Endodermal cell (in vitro differentiated cells): ENCODE measurements at regions not wholly inside any gene's neighbourhood (a gene's known extent, or its start where the extent isn't known, plus 50 kb on each side); places are given as distances from the start of the nearest gene placed in this dataset.
"Not testable (repeated sequence)": the region's sequence is repeated elsewhere in the genome, so short reads cannot be mapped to it uniquely, and the experiment has no call there.

Experiments
- DNase-seq: peaks from one replicate; pipeline ENCODE4 v3.0.0-alpha.2; 2017
- H3K27ac ChIP-seq: 2 replicates; pipeline ENCODE4 v1.5.1; 2013; ENCODE audit warnings: mild to moderate bottlenecking, low read depth, low read length, moderate library complexity
- H3K27me3 ChIP-seq: 2 replicates; pipeline ENCODE4 v1.6.1; 2013; ENCODE audit warnings: mild to moderate bottlenecking, low read length, moderate library complexity; ENCODE audit not compliant: insufficient read depth, control insufficient read depth, poor library complexity, severe bottlenecking
- H3K36me3 ChIP-seq: 2 replicates; pipeline ENCODE4 v1.7.0; 2013; ENCODE audit warnings: mild to moderate bottlenecking, low read length, moderate library complexity; ENCODE audit not compliant: control insufficient read depth, insufficient read depth
- H3K4me1 ChIP-seq: one replicate; pipeline ENCODE4 v1.7.0; 2013; ENCODE audit warnings: low read length; ENCODE audit not compliant: control insufficient read depth, insufficient read depth
- H3K4me3 ChIP-seq: 2 replicates; pipeline ENCODE4 v1.5.1; 2013; ENCODE audit warnings: mild to moderate bottlenecking, low read length, moderate library complexity
- H3K9ac ChIP-seq: 2 replicates; pipeline ENCODE4 v1.6.1; 2013; ENCODE audit warnings: mild to moderate bottlenecking, low read length, moderate library complexity; ENCODE audit not compliant: poor library complexity, severe bottlenecking; ENCODE audit errors: extremely low read depth
- H3K9me3 ChIP-seq: 2 replicates; pipeline ENCODE4 v1.6.1; 2013; ENCODE audit warnings: mild to moderate bottlenecking, low read length, moderate library complexity; ENCODE audit not compliant: control insufficient read depth
- H3K27ac Mint-ChIP-seq: 2 replicates; pipeline ENCODE4 v1.8.0; 2020; ENCODE audit warnings: mixed read lengths
- H3K27me3 Mint-ChIP-seq: 2 replicates; pipeline ENCODE4 v1.8.0; 2021; ENCODE audit warnings: mild to moderate bottlenecking, mixed read lengths; ENCODE audit not compliant: insufficient read depth
- H3K36me3 Mint-ChIP-seq: 2 replicates; pipeline ENCODE4 v1.8.0; 2020; ENCODE audit warnings: low read depth, mixed read lengths
- H3K4me1 Mint-ChIP-seq: 2 replicates; pipeline ENCODE4 v1.8.0; 2020; ENCODE audit warnings: mixed read lengths
- H3K4me3 Mint-ChIP-seq: 2 replicates; pipeline ENCODE4 v1.8.0; 2020; ENCODE audit warnings: mild to moderate bottlenecking, moderate library complexity, mixed read lengths
- H3K9me3 Mint-ChIP-seq: 2 replicates; pipeline ENCODE4 v1.8.0; 2020; ENCODE audit warnings: mild to moderate bottlenecking, mixed read lengths
- WGBS, 2 experiments: methylation state at CpG; one replicate each; pipeline versions ENCODE4 v1.1.5 to v1.1.7; 2013; ENCODE audit warnings: missing lambda C conversion rate in 2 of 2, mixed read lengths in 1 of 2; ENCODE audit not compliant: insufficient coverage in 1 of 2, insufficient read length in 1 of 2; 5-methylcytosine and 5-hydroxymethylcytosine counted together
- TF ChIP-seq, protein P1 (sequence below): fragments of 200-600 bp; sonication (generic); conservative IDR thresholded peaks from 2 replicates; pipeline ENCODE4 v1.5.0; 2021; ENCODE audit warnings: antibody characterized with exemption, mild to moderate bottlenecking

DNA sequence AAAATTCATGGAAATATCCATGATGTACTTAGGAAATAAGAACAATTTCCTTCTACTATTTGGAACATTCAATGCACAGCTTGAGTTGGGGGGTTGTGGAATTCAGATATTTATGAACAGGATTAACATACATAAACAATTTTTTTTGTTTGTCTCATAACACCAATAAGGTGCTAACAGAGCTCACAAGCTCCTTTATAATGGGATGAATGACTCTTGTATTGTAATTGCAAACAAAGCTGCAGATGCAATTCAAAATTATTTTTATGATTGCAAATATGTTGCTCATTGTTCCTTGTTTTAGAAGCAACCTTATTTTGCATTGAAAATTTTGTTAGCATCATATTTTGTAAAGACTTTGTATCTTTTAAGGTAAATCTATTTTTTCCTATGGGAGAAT is 265.7 kb downstream of the PCDH17 start:
- TF ChIP-seq, protein P1, sequence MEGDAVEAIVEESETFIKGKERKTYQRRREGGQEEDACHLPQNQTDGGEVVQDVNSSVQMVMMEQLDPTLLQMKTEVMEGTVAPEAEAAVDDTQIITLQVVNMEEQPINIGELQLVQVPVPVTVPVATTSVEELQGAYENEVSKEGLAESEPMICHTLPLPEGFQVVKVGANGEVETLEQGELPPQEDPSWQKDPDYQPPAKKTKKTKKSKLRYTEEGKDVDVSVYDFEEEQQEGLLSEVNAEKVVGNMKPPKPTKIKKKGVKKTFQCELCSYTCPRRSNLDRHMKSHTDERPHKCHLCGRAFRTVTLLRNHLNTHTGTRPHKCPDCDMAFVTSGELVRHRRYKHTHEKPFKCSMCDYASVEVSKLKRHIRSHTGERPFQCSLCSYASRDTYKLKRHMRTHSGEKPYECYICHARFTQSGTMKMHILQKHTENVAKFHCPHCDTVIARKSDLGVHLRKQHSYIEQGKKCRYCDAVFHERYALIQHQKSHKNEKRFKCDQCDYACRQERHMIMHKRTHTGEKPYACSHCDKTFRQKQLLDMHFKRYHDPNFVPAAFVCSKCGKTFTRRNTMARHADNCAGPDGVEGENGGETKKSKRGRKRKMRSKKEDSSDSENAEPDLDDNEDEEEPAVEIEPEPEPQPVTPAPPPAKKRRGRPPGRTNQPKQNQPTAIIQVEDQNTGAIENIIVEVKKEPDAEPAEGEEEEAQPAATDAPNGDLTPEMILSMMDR = no peak
- peaks cover 7% of the 10 kb centered on the region for H3K4me1 Mint-ChIP-seq
- Histone ChIP-seq H3K36me3 (no peaks in the 10 kb centered on the region), H3K9ac (no peak overlapping the region), H3K4me3 (no peak overlapping the region), H3K4me1 (no peaks in the 10 kb centered on the region), H3K27me3 (no peaks in the 10 kb centered on the region), H3K27ac (no peak overlapping the region), H3K9me3 (no peaks in the 10 kb centered on the region)
- no peak overlapping the region for H3K27ac Mint-ChIP-seq
- no peak for DNase-seq
- no peak overlapping the region for H3K4me3 Mint-ChIP-seq
- no peaks in the 10 kb centered on the region for H3K36me3 Mint-ChIP-seq
- H3K9me3 Mint-ChIP-seq = no peaks in the 10 kb centered on the region
- no peaks in the 10 kb centered on the region for H3K27me3 Mint-ChIP-seq

- no peaks in the 10 kb centered on the region for H3K4me1 ChIP-seq
- H3K9ac ChIP-seq = no peak overlapping the region
- no peaks in the 10 kb centered on the region for H3K36me3 ChIP-seq
- no peak for DNase-seq
- no peaks in the 10 kb centered on the region for H3K36me3 Mint-ChIP-seq
- H3K4me3 Mint-ChIP-seq = no peak overlapping the region
- no peak overlapping the region for H3K27ac ChIP-seq
- peaks cover under 1% of the 10 kb centered on the region for H3K4me1 Mint-ChIP-seq
- WGBS, 2 experiments = 89 to 93% methylated on average over 3 to 4 of the region's 4 CpGs
- no peak overlapping the region for H3K27ac Mint-ChIP-seq
- H3K27me3 Mint-ChIP-seq = no peaks in the 10 kb centered on the region
- TF ChIP-seq, protein P1 = no peak
- H3K27me3 ChIP-seq = no peaks in the 10 kb centered on the region
- H3K4me3 ChIP-seq = no peak overlapping the region
- peaks cover 17% of the 10 kb centered on the region for H3K9me3 Mint-ChIP-seq
- no peaks in the 10 kb centered on the region for H3K9me3 ChIP-seq
These were observed 267.6 kb downstream of the PCDH17 start for GRCh38 chr13:57899096-57899495.

- not testable (repeated sequence) for H3K4me1 ChIP-seq, H3K27ac ChIP-seq, H3K9me3 ChIP-seq, H3K4me3 Mint-ChIP-seq, H3K36me3 ChIP-seq, H3K27me3 Mint-ChIP-seq, H3K9ac ChIP-seq, H3K4me1 Mint-ChIP-seq, H3K27me3 ChIP-seq, DNase-seq, H3K4me3 ChIP-seq, H3K27ac Mint-ChIP-seq, H3K36me3 Mint-ChIP-seq
- H3K9me3 Mint-ChIP-seq = peaks cover 11% of the 10 kb centered on the region
- WGBS, 2 experiments = 87 to 96% methylated on average over 6 to 11 of the region's 11 CpGs
These were observed 278.3 kb downstream of the PCDH17 start for GRCh38 chr13:57909833-57910232.

DNA sequence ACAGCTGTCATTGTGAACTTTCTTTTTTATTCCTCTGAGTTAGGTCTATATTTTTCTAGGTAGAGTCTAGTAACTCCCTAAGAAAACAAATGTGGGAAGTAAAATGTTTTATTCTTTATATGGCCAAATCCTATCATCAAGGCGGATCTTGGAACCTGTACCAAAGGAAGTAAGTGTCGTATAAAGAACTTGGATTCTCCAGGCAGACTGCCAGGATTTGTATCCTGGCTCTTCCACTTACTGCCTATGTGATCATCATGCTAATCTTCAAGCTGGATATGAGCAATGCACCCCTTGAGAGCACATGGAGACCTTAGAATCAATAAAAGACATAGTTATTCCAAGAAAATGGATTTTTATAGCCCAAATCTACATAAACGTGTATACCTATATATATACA is 286.5 kb downstream of the PCDH17 start:
- WGBS, 2 experiments = 98 to 100% methylated on average over 2 of the region's 3 CpGs
- peaks cover 5% of the 10 kb centered on the region for H3K4me1 Mint-ChIP-seq
- H3K4me3 Mint-ChIP-seq = no peak overlapping the region
- H3K27ac Mint-ChIP-seq = no peak overlapping the region
- Histone ChIP-seq H3K36me3 (no peaks in the 10 kb centered on the region), H3K27ac (no peak overlapping the region), H3K27me3 (no peaks in the 10 kb centered on the region), H3K4me1 (no peaks in the 10 kb centered on the region), H3K4me3 (no peak overlapping the region), H3K9ac (no peak overlapping the region), H3K9me3 (no peaks in the 10 kb centered on the region)
- H3K36me3 Mint-ChIP-seq = no peaks in the 10 kb centered on the region
- no peaks in the 10 kb centered on the region for H3K27me3 Mint-ChIP-seq
- H3K9me3 Mint-ChIP-seq = no peaks in the 10 kb centered on the region
- no peak for DNase-seq
- TF ChIP-seq, protein P1 = no peak
